Spleen (tissue), 11 donors: ENCODE measurements at regions not wholly inside any gene's neighbourhood (a gene's known extent, or its start where the extent isn't known, plus 50 kb on each side); places are given as distances from the start of the nearest gene placed in this dataset.

Source experiments
- DNase-seq: peaks from one replicate; pipeline ENCODE4 v3.0.0-alpha.2; 2020
- H3K27ac ChIP-seq, 8 donors: fragments of 200-600 bp; sonication (generic) in 7 of 8; 1 replicate in 4 of 8; 2 replicates in 4 of 8; pipeline versions ENCODE4 v1.5.0 to v1.8.0; 2016 to 2021; ENCODE audit warnings: inconsistent platforms in 4 of 8, mild to moderate bottlenecking in 4 of 8, moderate library complexity in 1 of 8
- H3K27me3 ChIP-seq, 7 donors: fragments of 200-600 bp; sonication (generic) in 6 of 7; replicated peaks in 1 of 7; 1 replicate in 4 of 7; 2 replicates in 3 of 7; pipeline versions ENCODE4 v1.5.0 to v1.8.0; 2016 to 2021; ENCODE audit warnings: inconsistent platforms in 3 of 7, mild to moderate bottlenecking in 1 of 7
- H3K36me3 ChIP-seq, 6 donors: fragments of 200-600 bp; sonication (generic) in 5 of 6; 1 replicate in 4 of 6; 2 replicates in 2 of 6; pipeline versions ENCODE4 v1.5.0 to v1.8.0; 2016 to 2021; ENCODE audit warnings: inconsistent platforms in 2 of 6
- H3K4me1 ChIP-seq, 6 donors: fragments of 200-600 bp; sonication (generic) in 5 of 6; 1 replicate in 3 of 6; 2 replicates in 3 of 6; pipeline versions ENCODE4 v1.5.0 to v1.8.0; 2016 to 2021; ENCODE audit warnings: inconsistent platforms in 3 of 6
- H3K4me3 ChIP-seq, 8 donors: fragments of 200-600 bp; sonication (generic) in 7 of 8; 1 replicate in 4 of 8; 2 replicates in 4 of 8; pipeline versions ENCODE4 v1.5.0 to v1.8.0; 2016 to 2021; ENCODE audit warnings: inconsistent platforms in 4 of 8, mild to moderate bottlenecking in 4 of 8, moderate library complexity in 2 of 8
- H3K9me3 ChIP-seq, 8 donors: fragments of 200-600 bp; sonication (generic) in 7 of 8; 1 replicate in 4 of 8; 2 replicates in 4 of 8; pipeline versions ENCODE4 v1.5.0 to v1.8.0; 2016 to 2021; ENCODE audit warnings: inconsistent platforms in 4 of 8
- POLR2A ChIP-seq, 3 donors: fragments of 450-650 bp; IDR thresholded peaks; one replicate each; pipeline ENCODE4 v1.5.1; 2017; ENCODE audit warnings: antibody characterized with exemption in 3 of 3, mild to moderate bottlenecking in 1 of 3
- POLR2AphosphoS5 ChIP-seq, 3 donors: sonication (generic); formaldehyde crosslinking; IDR thresholded peaks; one replicate each; pipeline ENCODE4 v1.5.1; 2017; ENCODE audit warnings: antibody characterized with exemption in 3 of 3
- WGBS, 5 donors: extraction: QIAGEN DNeasy Blood & Tissue Kit in 3 of 5; methylation state at CpG; one replicate each; pipeline versions ENCODE4 v1.1.5 to v1.1.7; 2013 to 2018; 5-methylcytosine and 5-hydroxymethylcytosine counted together
- intact Hi-C: fragments of 100-400 bp; cut with DNase I; formaldehyde crosslinking; loops from one replicate; pipeline ENCODE4 v1.15.0; 2023; ENCODE audit warnings: low total_unique reads
- TF ChIP-seq, protein P1 (sequence below), 11 experiments: fragments of 200-600 bp in 7 of 11; fragments of 450-650 bp in 4 of 11; sonication (generic) in 4 of 11; IDR thresholded peaks in 8 of 11; conservative IDR thresholded peaks in 3 of 11; 1 replicate in 7 of 11; 2 replicates in 4 of 11; pipeline versions ENCODE4 v1.4.0 to v1.8.0; 2016 to 2021; ENCODE audit warnings: antibody characterized with exemption in 11 of 11, inconsistent platforms in 4 of 11, mild to moderate bottlenecking in 1 of 11
- donor health status: healthy with polysubstance abuse.
- donor health status: DM: no; HTN: no; CAD: no; lungs with moderate emphysema.
- donor health status: DM: no; HTN: no; CAD: no.
- donor health status: Bipolar disorder and iron deficiency.
- donor health status: healthy.
- donor health status: DM: no; HTN: no; CAD: no.
- donor health status: DM: yes; HTN: yes; CAD: no.

DNA sequence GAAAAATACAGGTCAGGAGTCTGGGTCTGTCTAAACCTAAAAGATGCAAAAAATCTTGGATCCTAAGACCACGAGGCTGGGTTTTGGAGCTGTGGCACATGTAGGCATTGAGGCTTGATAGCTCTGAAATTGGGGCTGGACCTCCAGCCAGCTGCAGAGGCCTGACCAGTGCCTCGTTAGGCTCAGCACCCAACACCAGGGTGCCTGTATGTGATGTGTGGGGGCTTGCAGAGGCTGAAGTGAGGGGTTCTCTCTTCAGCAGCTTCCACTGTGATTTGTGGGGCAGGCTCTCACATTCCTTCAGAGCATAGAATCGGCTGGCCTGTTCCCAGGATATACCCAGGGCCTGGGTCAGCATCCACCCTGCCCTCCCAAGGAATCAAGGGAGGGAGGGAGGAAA, 247.8 kb downstream of the BUB3 start:
- H3K4me1 ChIP-seq, result peaks cover 0 to 35% (median 13%) of the 10 kb centered on the region in 6 donors
- DNase-seq, result no peak
- no peaks in the 10 kb centered on the region for H3K27me3 ChIP-seq
- TF ChIP-seq POLR2AphosphoS5 (IDR thresholded peaks at IDR 0.05) (no peak), POLR2A (IDR thresholded peaks at IDR 0.05) (no peak)
- TF ChIP-seq, protein P1, sequence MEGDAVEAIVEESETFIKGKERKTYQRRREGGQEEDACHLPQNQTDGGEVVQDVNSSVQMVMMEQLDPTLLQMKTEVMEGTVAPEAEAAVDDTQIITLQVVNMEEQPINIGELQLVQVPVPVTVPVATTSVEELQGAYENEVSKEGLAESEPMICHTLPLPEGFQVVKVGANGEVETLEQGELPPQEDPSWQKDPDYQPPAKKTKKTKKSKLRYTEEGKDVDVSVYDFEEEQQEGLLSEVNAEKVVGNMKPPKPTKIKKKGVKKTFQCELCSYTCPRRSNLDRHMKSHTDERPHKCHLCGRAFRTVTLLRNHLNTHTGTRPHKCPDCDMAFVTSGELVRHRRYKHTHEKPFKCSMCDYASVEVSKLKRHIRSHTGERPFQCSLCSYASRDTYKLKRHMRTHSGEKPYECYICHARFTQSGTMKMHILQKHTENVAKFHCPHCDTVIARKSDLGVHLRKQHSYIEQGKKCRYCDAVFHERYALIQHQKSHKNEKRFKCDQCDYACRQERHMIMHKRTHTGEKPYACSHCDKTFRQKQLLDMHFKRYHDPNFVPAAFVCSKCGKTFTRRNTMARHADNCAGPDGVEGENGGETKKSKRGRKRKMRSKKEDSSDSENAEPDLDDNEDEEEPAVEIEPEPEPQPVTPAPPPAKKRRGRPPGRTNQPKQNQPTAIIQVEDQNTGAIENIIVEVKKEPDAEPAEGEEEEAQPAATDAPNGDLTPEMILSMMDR (IDR thresholded peaks at IDR 0.05 in 8 of 11, conservative IDR thresholded peaks at IDR 0.05 in 3 of 11), result no peak
- H3K4me3 ChIP-seq, result no peak overlapping the region
- H3K9me3 ChIP-seq, result peaks cover 2 to 30% (median 21%) of the 10 kb centered on the region in 8 donors
- intact Hi-C loops, result no loop called here
- WGBS, 5 donors, result 62 to 87% (median 78%) methylated on average over 3 of the region's 3 CpGs
- H3K36me3 ChIP-seq, result no peaks in the 10 kb centered on the region
- H3K27ac ChIP-seq, result peak overlapping the region in 3 of 8 donors; percentile 33 to 49 (median 45)

DNA sequence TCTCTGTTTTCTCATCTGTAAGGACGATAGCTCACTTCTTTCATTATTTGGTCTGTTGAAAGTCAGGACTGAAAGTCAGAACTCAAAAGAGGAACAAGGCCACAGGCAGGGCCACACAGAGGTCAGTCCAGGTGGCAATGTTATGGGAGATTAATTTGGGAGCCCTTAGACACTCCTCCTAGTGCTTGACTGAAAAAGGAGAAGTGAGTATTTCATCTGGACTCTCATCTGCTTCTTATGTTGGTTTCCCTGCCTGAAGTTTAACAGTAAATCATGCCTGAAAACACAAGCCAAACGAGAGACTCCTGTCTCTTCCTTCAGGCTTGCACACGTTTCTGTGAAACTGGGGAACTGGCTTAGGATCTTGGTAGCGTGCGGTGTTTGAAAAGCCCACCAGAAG, 248.5 kb downstream of the BUB3 start:
- WGBS, 5 donors, result 18 to 43% (median 33%) methylated on average over 5 of the region's 5 CpGs
- Histone ChIP-seq H3K4me3 (no peak overlapping the region), H3K27me3 (no peaks in the 10 kb centered on the region), H3K36me3 (no peaks in the 10 kb centered on the region), H3K27ac (peak overlapping the region in 3 of 8 donors; percentile 33 to 49 (median 45)), H3K4me1 (peaks cover 0 to 35% (median 13%) of the 10 kb centered on the region in 6 donors), H3K9me3 (peaks cover 2 to 30% (median 21%) of the 10 kb centered on the region in 8 donors)
- TF ChIP-seq POLR2A (IDR thresholded peaks at IDR 0.05) (no peak), POLR2AphosphoS5 (IDR thresholded peaks at IDR 0.05) (peak in 1 of 3 donors; percentile 38)
- intact Hi-C loops, result no loop called here
- DNase-seq, result no peak

DNA sequence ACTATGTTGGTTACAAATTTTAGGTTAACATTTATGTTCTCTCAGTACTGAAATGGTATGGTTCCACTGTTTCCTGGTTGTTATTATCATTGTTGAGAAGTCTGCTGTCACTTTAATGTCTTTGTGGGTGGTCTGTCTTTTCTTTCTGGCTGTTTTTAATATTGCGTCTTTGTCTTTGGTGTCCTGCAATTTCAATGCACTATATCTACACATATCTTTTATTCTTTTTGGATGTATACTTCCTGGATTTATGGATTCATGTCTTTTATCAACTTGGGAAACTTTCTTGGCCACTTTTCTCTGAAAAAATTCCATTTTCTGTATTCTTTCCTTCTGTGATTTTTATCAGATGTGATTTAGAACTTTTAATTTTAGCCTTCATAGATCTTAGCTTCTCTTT, 250.2 kb downstream of the BUB3 start:
- intact Hi-C loops, result no loop called here
- DNase-seq, result no peak
- no peaks in the 10 kb centered on the region for H3K27me3 ChIP-seq
- no peak overlapping the region for H3K27ac ChIP-seq
- no peaks in the 10 kb centered on the region for H3K36me3 ChIP-seq
- TF ChIP-seq POLR2AphosphoS5 (IDR thresholded peaks at IDR 0.05) (no peak), POLR2A (IDR thresholded peaks at IDR 0.05) (no peak)
- TF ChIP-seq, protein P1 (IDR thresholded peaks at IDR 0.05 in 8 of 11, conservative IDR thresholded peaks at IDR 0.05 in 3 of 11), result no peak
- peaks cover 0 to 23% (median 9%) of the 10 kb centered on the region in 6 donors for H3K4me1 ChIP-seq
- H3K4me3 ChIP-seq, result no peak overlapping the region
- peaks cover 2 to 30% (median 21%) of the 10 kb centered on the region in 8 donors for H3K9me3 ChIP-seq
- WGBS, 5 donors, result 94 to 100% (median 94%) methylated on average over 1 of the region's 1 CpG

DNA sequence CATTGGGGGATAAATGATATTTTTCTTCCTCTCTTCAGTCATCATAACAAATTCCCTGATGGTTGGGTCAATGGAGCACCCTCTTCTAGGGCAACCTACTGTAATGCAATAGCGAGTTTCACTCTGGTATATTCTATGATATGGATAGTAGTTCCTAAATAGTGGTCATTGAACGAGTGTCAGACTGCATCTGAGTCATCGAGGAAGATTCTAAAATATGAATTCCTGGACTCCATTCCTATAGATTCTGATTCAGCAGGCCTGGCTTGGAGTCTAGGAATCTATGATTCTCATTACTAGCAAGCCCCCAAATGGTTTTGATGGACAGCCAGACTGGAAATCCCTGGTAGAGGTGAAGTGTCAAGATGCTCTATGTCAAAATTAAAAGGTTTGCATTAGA, 254.5 kb downstream of the BUB3 start:
- Histone ChIP-seq H3K27me3 (no peaks in the 10 kb centered on the region), H3K4me1 (no peaks in the 10 kb centered on the region), H3K4me3 (no peak overlapping the region), H3K36me3 (no peaks in the 10 kb centered on the region), H3K27ac (no peak overlapping the region), H3K9me3 (peaks cover 2 to 23% (median 19%) of the 10 kb centered on the region in 8 donors)
- no peak for DNase-seq
- TF ChIP-seq POLR2AphosphoS5 (IDR thresholded peaks at IDR 0.05) (no peak), POLR2A (IDR thresholded peaks at IDR 0.05) (no peak)
- TF ChIP-seq, protein P1 (IDR thresholded peaks at IDR 0.05 in 8 of 11, conservative IDR thresholded peaks at IDR 0.05 in 3 of 11), result no peak
- WGBS, 5 donors, result 77 to 86% (median 81%) methylated on average over 3 of the region's 3 CpGs
- intact Hi-C loops, result no loop called here

DNA sequence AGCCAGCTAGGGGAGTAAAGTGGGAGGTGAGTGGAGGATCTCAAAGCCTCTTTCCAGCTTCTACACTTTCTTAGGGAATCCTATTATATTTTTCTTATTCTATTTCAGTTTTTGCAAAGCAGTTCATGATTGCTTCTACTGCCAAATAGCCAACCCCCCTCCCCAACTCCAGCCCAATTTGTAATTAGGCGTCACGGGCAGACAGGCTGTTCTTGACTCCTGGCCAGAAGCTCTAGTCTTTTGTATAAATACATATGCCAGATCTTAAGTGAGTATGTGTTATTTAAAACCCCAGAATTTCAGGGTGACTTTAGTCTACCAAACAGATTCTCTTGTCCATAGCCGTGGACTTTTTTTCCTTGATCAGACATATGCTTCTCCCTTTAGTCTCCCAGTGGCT, 255.2 kb downstream of the BUB3 start:
- WGBS, 5 donors, result 71 to 85% (median 75%) methylated on average over 3 of the region's 3 CpGs
- TF ChIP-seq POLR2A (IDR thresholded peaks at IDR 0.05), result no peak
- intact Hi-C loops, result no loop called here

More for the DNA sequence above, 255.2 kb downstream of the BUB3 start:
- H3K27ac ChIP-seq, result no peak overlapping the region
- H3K27me3 ChIP-seq, result no peaks in the 10 kb centered on the region
- peaks cover 2 to 16% (median 11%) of the 10 kb centered on the region in 8 donors for H3K9me3 ChIP-seq
- no peak overlapping the region for H3K4me3 ChIP-seq
- no peak for DNase-seq
- H3K4me1 ChIP-seq, result no peaks in the 10 kb centered on the region
- no peaks in the 10 kb centered on the region for H3K36me3 ChIP-seq
